ENCODE measurements at regions not wholly inside any gene's neighbourhood (a gene's known extent, or its start where the extent isn't known, plus 50 kb on each side); places are given as distances from the start of the nearest gene placed in this dataset.

- TF ChIP-seq RNF2 (IDR thresholded peaks at IDR 0.05; ENCODE audit: borderline replicate concordance, low read depth, low read length, missing control alignments, poor library complexity, severe bottlenecking): no peak
These were observed 120.3 kb upstream of the GOLGA8J start (continued) for GRCh38 chr15:29962407-29962806.
